Astrocyte (in vitro differentiated cells and primary cell): ENCODE measurements at regions not wholly inside any gene's neighbourhood (a gene's known extent, or its start where the extent isn't known, plus 50 kb on each side); places are given as distances from the start of the nearest gene placed in this dataset.

Experiments used
- DNase-seq: peaks from one replicate; pipeline ENCODE4 v3.0.0-alpha.2; 2010; ENCODE audit warnings: low read depth
- FAIRE-seq: peaks from 2 replicates; lab custom pipeline; 2011; peaks lifted over from hg19 to GRCh38; lab: Jason Lieb, UNC
- H2AFZ ChIP-seq: 2 replicates; pipeline ENCODE4 v1.6.0; 2012; ENCODE audit warnings: low read depth, low read length, inconsistent platforms
- H3K27ac ChIP-seq: 2 replicates; pipeline ENCODE4 v1.5.1; 2011; ENCODE audit warnings: low read depth, low read length, inconsistent platforms
- H3K27me3 ChIP-seq: 2 replicates; pipeline ENCODE4 v1.6.0; 2011; ENCODE audit warnings: low read length, inconsistent platforms; ENCODE audit not compliant: insufficient read depth
- H3K36me3 ChIP-seq: 2 replicates; pipeline ENCODE4 v1.5.1; 2011; ENCODE audit warnings: low read length, inconsistent platforms; ENCODE audit not compliant: insufficient read depth
- H3K4me1 ChIP-seq: 2 replicates; pipeline ENCODE4 v1.5.1; 2011; ENCODE audit warnings: low read length, inconsistent platforms; ENCODE audit not compliant: insufficient read depth
- H3K4me2 ChIP-seq: 2 replicates; pipeline ENCODE4 v1.6.0; 2012; ENCODE audit warnings: low read length, inconsistent platforms
- H3K4me3 ChIP-seq: 2 replicates; pipeline ENCODE4 v1.5.1; 2011; ENCODE audit warnings: low read depth, mild to moderate bottlenecking, low read length, inconsistent platforms; ENCODE audit not compliant: insufficient read depth
- H3K79me2 ChIP-seq: 2 replicates; pipeline ENCODE4 v1.6.0; 2012; ENCODE audit warnings: mild to moderate bottlenecking, low read length, inconsistent platforms; ENCODE audit not compliant: insufficient read depth
- H3K9ac ChIP-seq: 2 replicates; pipeline ENCODE4 v1.6.0; 2012; ENCODE audit warnings: mild to moderate bottlenecking, low read length, inconsistent platforms
- H3K9me3 ChIP-seq: 2 replicates; pipeline ENCODE4 v1.5.1; 2012; ENCODE audit warnings: low read depth, mild to moderate bottlenecking, low read length, inconsistent platforms; ENCODE audit not compliant: insufficient read depth
- H4K20me1 ChIP-seq: 2 replicates; pipeline ENCODE4 v1.6.0; 2012; ENCODE audit warnings: low read length, inconsistent platforms; ENCODE audit not compliant: insufficient read depth
- H3K27ac Mint-ChIP-seq: one replicate; pipeline ENCODE4 v1.8.0; 2021; ENCODE audit warnings: mild to moderate bottlenecking, mixed read lengths; ENCODE audit not compliant: unreplicated experiment
- H3K27me3 Mint-ChIP-seq: one replicate; pipeline ENCODE4 v1.8.0; 2021; ENCODE audit warnings: low read depth, mixed read lengths; ENCODE audit not compliant: unreplicated experiment
- H3K36me3 Mint-ChIP-seq: one replicate; pipeline ENCODE4 v1.8.0; 2021; ENCODE audit warnings: low read depth, mixed read lengths; ENCODE audit not compliant: unreplicated experiment
- H3K4me1 Mint-ChIP-seq: one replicate; pipeline ENCODE4 v1.8.0; 2021; ENCODE audit warnings: low read depth, mixed read lengths; ENCODE audit not compliant: unreplicated experiment
- H3K4me3 Mint-ChIP-seq: one replicate; pipeline ENCODE4 v1.8.0; 2021; ENCODE audit warnings: mild to moderate bottlenecking, moderate library complexity, mixed read lengths; ENCODE audit not compliant: unreplicated experiment
- H3K9me3 Mint-ChIP-seq: one replicate; pipeline ENCODE4 v1.8.0; 2021; ENCODE audit warnings: mild to moderate bottlenecking, mixed read lengths; ENCODE audit not compliant: unreplicated experiment
- CTCF ChIP-seq: IDR thresholded peaks from 2 replicates; pipeline ENCODE4 v1.5.1; 2011; ENCODE audit warnings: low read depth, mild to moderate bottlenecking, inconsistent platforms, low read length, moderate library complexity; ENCODE audit not compliant: insufficient read depth
- EZH2 ChIP-seq: IDR thresholded peaks from 2 replicates; pipeline ENCODE4 v1.6.1; 2012; ENCODE audit warnings: mild to moderate bottlenecking, low read length, inconsistent platforms; ENCODE audit not compliant: insufficient read depth

- Histone ChIP-seq H3K4me1 (no peaks in the 10 kb centered on the region), H3K79me2 (no peaks in the 10 kb centered on the region), H3K9me3 (no peaks in the 10 kb centered on the region), H4K20me1 (no peaks in the 10 kb centered on the region), H2AFZ (no peak overlapping the region), H3K4me3 (no peak overlapping the region), H3K36me3 (no peaks in the 10 kb centered on the region), H3K27me3 (no peaks in the 10 kb centered on the region), H3K4me2 (no peak overlapping the region), H3K9ac (no peak overlapping the region), H3K27ac (no peak overlapping the region)
- Mint-ChIP-seq H3K27me3 (no peaks in the 10 kb centered on the region), H3K4me3 (no peak overlapping the region), H3K36me3 (no peaks in the 10 kb centered on the region), H3K27ac (no peak overlapping the region), H3K9me3 (peaks cover 2% of the 10 kb centered on the region), H3K4me1 (peaks cover 2% of the 10 kb centered on the region)
- no peak for FAIRE-seq
- TF ChIP-seq EZH2: no peak
- TF ChIP-seq CTCF: no peak
- DNase-seq: no peak
These were observed 367.2 kb upstream of the MAN1A1 start for GRCh38 chr6:119716668-119717270.

- H3K9me3 ChIP-seq: no peaks in the 10 kb centered on the region
- no peak for TF ChIP-seq CTCF
- Mint-ChIP-seq H3K4me3 (no peak overlapping the region), H3K9me3 (peaks cover 2% of the 10 kb centered on the region), H3K27me3 (no peaks in the 10 kb centered on the region), H3K27ac (no peak overlapping the region), H3K4me1 (peaks cover 2% of the 10 kb centered on the region), H3K36me3 (no peaks in the 10 kb centered on the region)
- no peaks in the 10 kb centered on the region for H4K20me1 ChIP-seq
- DNase-seq: no peak
- H3K4me1 ChIP-seq: no peaks in the 10 kb centered on the region
- no peak overlapping the region for H3K4me3 ChIP-seq
- no peak overlapping the region for H2AFZ ChIP-seq
- H3K36me3 ChIP-seq: no peaks in the 10 kb centered on the region
- no peaks in the 10 kb centered on the region for H3K79me2 ChIP-seq
- H3K27ac ChIP-seq: no peak overlapping the region
- no peak overlapping the region for H3K4me2 ChIP-seq
- no peak overlapping the region for H3K9ac ChIP-seq
- no peak for FAIRE-seq
- no peaks in the 10 kb centered on the region for H3K27me3 ChIP-seq
These were observed 364.3 kb upstream of the MAN1A1 start for GRCh38 chr6:119713903-119714302.

- no peak for FAIRE-seq
- no peak overlapping the region for H2AFZ ChIP-seq
These were observed 337.1 kb upstream of the MAN1A1 start for GRCh38 chr6:119686644-119687043.

More at GRCh38 chr6:119686644-119687043, 337.1 kb upstream of the MAN1A1 start:
- no peaks in the 10 kb centered on the region for H3K9me3 ChIP-seq
- Mint-ChIP-seq H3K4me3 (no peak overlapping the region), H3K9me3 (peaks cover 2% of the 10 kb centered on the region), H3K27ac (no peak overlapping the region), H3K27me3 (no peaks in the 10 kb centered on the region), H3K36me3 (no peaks in the 10 kb centered on the region), H3K4me1 (peaks cover 2% of the 10 kb centered on the region)
- no peak for DNase-seq
- H3K9ac ChIP-seq: no peak overlapping the region
- no peaks in the 10 kb centered on the region for H3K27me3 ChIP-seq
- no peaks in the 10 kb centered on the region for H3K36me3 ChIP-seq
- H3K4me2 ChIP-seq: no peak overlapping the region
- H3K4me1 ChIP-seq: no peaks in the 10 kb centered on the region
- H4K20me1 ChIP-seq: no peaks in the 10 kb centered on the region
- no peak overlapping the region for H3K27ac ChIP-seq
- no peak overlapping the region for H3K4me3 ChIP-seq
- TF ChIP-seq CTCF: no peak
- H3K79me2 ChIP-seq: no peaks in the 10 kb centered on the region
